ENCODE measurements at regions not wholly inside any gene's neighbourhood (a gene's known extent, or its start where the extent isn't known, plus 50 kb on each side); places are given as distances from the start of the nearest gene placed in this dataset.

- TF ChIP-seq, protein P1, sequence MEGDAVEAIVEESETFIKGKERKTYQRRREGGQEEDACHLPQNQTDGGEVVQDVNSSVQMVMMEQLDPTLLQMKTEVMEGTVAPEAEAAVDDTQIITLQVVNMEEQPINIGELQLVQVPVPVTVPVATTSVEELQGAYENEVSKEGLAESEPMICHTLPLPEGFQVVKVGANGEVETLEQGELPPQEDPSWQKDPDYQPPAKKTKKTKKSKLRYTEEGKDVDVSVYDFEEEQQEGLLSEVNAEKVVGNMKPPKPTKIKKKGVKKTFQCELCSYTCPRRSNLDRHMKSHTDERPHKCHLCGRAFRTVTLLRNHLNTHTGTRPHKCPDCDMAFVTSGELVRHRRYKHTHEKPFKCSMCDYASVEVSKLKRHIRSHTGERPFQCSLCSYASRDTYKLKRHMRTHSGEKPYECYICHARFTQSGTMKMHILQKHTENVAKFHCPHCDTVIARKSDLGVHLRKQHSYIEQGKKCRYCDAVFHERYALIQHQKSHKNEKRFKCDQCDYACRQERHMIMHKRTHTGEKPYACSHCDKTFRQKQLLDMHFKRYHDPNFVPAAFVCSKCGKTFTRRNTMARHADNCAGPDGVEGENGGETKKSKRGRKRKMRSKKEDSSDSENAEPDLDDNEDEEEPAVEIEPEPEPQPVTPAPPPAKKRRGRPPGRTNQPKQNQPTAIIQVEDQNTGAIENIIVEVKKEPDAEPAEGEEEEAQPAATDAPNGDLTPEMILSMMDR (IDR thresholded peaks at IDR 0.05), result no peak
- no peak for TF ChIP-seq POLR2A (IDR thresholded peaks at IDR 0.05)
Observed at GRCh38 chr3:176510097-176510496, 687.2 kb downstream of the TBL1XR1 start.

Measured in Peyer's patch (tissue), 4 donors.